ENCODE measurements at regions not wholly inside any gene's neighbourhood (a gene's known extent, or its start where the extent isn't known, plus 50 kb on each side); places are given as distances from the start of the nearest gene placed in this dataset.
"Not testable (repeated sequence)": the region's sequence is repeated elsewhere in the genome, so short reads cannot be mapped to it uniquely, and the experiment has no call there.

GRCh38 chr16:13631916-13632315, 288.0 kb upstream of the ERCC4 start:
- Histone ChIP-seq H3K36me3 (no peaks in the 10 kb centered on the region), H3K4me3 (no peak overlapping the region), H3K27ac (no peak overlapping the region), H3K4me1 (no peaks in the 10 kb centered on the region), H3K9me3 (no peaks in the 10 kb centered on the region), H3K27me3 (no peaks in the 10 kb centered on the region)
- WGBS, 5 donors, result 27 to 40% (median 38%) methylated on average over 4 of the region's 4 CpGs
- intact Hi-C loops (cut with DNase I; ENCODE audit: low total_unique reads), result no loop called here
- no peak for DNase-seq
- TF ChIP-seq POLR2AphosphoS5 (IDR thresholded peaks at IDR 0.05) (no peak), EP300 (IDR thresholded peaks at IDR 0.05) (no peak), POLR2A (IDR thresholded peaks at IDR 0.05) (no peak), CTCF (IDR thresholded peaks at IDR 0.05) (no peak)

- intact Hi-C loops (cut with DNase I; ENCODE audit: low total_unique reads); DNase-seq; H3K9me3 ChIP-seq; H3K4me3 ChIP-seq; H3K4me1 ChIP-seq; H3K27me3 ChIP-seq; H3K27ac ChIP-seq; H3K36me3 ChIP-seq: not testable (repeated sequence)
- whole genome bisulfite sequencing, 5 donors, result 63 to 72% (median 71%) methylated on average over 6 of the region's 6 CpGs
Measured at GRCh38 chr16:13632504-13632903, 287.4 kb upstream of the ERCC4 start.

- H3K27ac ChIP-seq, result no peak overlapping the region
- H3K27me3 ChIP-seq, result no peaks in the 10 kb centered on the region
- no peak overlapping the region for H3K4me3 ChIP-seq
- no peak for TF ChIP-seq POLR2AphosphoS5 (IDR thresholded peaks at IDR 0.05)
- TF ChIP-seq EP300 (IDR thresholded peaks at IDR 0.05), result no peak
- TF ChIP-seq POLR2A (IDR thresholded peaks at IDR 0.05), result no peak
- TF ChIP-seq CTCF (IDR thresholded peaks at IDR 0.05), result no peak
- no peaks in the 10 kb centered on the region for H3K4me1 ChIP-seq
- intact Hi-C loops (cut with DNase I; ENCODE audit: low total_unique reads), result no loop called here
- 61 to 72% (median 68%) methylated on average over 5 of the region's 5 CpGs for WGBS, 5 donors
- H3K36me3 ChIP-seq, result no peaks in the 10 kb centered on the region
- no peaks in the 10 kb centered on the region for H3K9me3 ChIP-seq
- DNase-seq, result no peak
Measured at GRCh38 chr16:13633391-13633861, 286.5 kb upstream of the ERCC4 start.

- Histone ChIP-seq H3K9me3 (no peaks in the 10 kb centered on the region), H3K27me3 (no peaks in the 10 kb centered on the region), H3K4me3 (no peak overlapping the region), H3K36me3 (no peaks in the 10 kb centered on the region), H3K4me1 (no peaks in the 10 kb centered on the region), H3K27ac (no peak overlapping the region)
- no peak for DNase-seq
- intact Hi-C loops (cut with DNase I; ENCODE audit: low total_unique reads), result no loop called here
- WGBS, 5 donors, result 83 to 97% (median 93%) methylated on average over 1 of the region's 1 CpG
- no peak for TF ChIP-seq EP300 (IDR thresholded peaks at IDR 0.05)
Measured at GRCh38 chr16:13634253-13634652, 285.7 kb upstream of the ERCC4 start.

- no peak for DNase-seq
- no peaks in the 10 kb centered on the region for H3K4me1 ChIP-seq
- H3K27ac ChIP-seq, result no peak overlapping the region
- intact Hi-C loops (cut with DNase I; ENCODE audit: low total_unique reads), result no loop called here
- no peaks in the 10 kb centered on the region for H3K9me3 ChIP-seq
- H3K4me3 ChIP-seq, result no peak overlapping the region
- H3K27me3 ChIP-seq, result no peaks in the 10 kb centered on the region
- WGBS, 5 donors, result 86 to 91% (median 90%) methylated on average over 6 of the region's 6 CpGs
- H3K36me3 ChIP-seq, result no peaks in the 10 kb centered on the region
- no peak for TF ChIP-seq POLR2AphosphoS5 (IDR thresholded peaks at IDR 0.05)
- no peak for TF ChIP-seq EP300 (IDR thresholded peaks at IDR 0.05)
- TF ChIP-seq POLR2A (IDR thresholded peaks at IDR 0.05), result no peak
- no peak for TF ChIP-seq CTCF (IDR thresholded peaks at IDR 0.05)
Measured at GRCh38 chr16:13634959-13635358, 285.0 kb upstream of the ERCC4 start.

Measured in stomach (tissue), 8 donors.